ENCODE measurements at regions not wholly inside any gene's neighbourhood (a gene's known extent, or its start where the extent isn't known, plus 50 kb on each side); places are given as distances from the start of the nearest gene placed in this dataset.

DNA sequence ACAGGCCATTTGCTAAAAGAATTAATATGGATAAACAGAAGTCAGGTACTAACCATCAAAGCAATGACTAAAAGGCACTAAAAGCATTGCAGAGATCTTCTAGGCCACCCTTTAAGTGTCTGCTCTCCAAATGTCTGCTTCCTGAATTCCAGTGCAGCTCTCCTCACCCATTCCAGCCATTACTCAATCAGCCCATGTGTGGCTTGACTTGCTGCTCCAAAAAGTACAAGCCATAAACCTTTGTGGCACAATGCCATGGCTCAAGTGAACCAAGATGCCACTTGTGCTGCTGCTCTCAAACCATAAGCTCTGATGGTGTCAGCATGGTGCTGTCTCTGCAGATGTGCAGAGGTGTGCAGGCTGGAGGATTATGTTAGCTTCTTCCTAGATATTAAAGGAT, 290.2 kb upstream of the POU5F2 start:
- DNase-seq (ENCODE audit: low read depth in 6 of 9, low spot score in 9 of 9) = no peak
- Histone ChIP-seq H3K4me3 (ENCODE audit: low read length in 2 of 2) (no peak overlapping the region), H3K27me3 (ENCODE audit: control insufficient read depth in 2 of 2, insufficient read depth in 1 of 2, low read length in 1 of 2) (no peaks in the 10 kb centered on the region), H3K4me1 (ENCODE audit: control insufficient read depth in 2 of 2, insufficient read depth in 2 of 2, low read length in 2 of 2) (no peaks in the 10 kb centered on the region), H3K27ac (ENCODE audit: low read depth in 1 of 2, low read length in 1 of 2) (no peak overlapping the region), H3K9me3 (ENCODE audit: control insufficient read depth in 2 of 2, insufficient read depth in 1 of 2, low read length in 1 of 2) (no peaks in the 10 kb centered on the region), H3K36me3 (ENCODE audit: control insufficient read depth in 2 of 2, insufficient read depth in 2 of 2, low read length in 1 of 2) (peaks cover 0 to 4% of the 10 kb centered on the region in 2 donors)

- WGBS = 78% methylated on average over 1 of the region's 1 CpG
- Histone ChIP-seq H3K36me3 (ENCODE audit: control insufficient read depth in 2 of 2, insufficient read depth in 2 of 2, low read length in 1 of 2) (peaks cover 0 to 4% of the 10 kb centered on the region in 2 donors), H3K4me3 (ENCODE audit: low read length in 2 of 2) (no peak overlapping the region), H3K27me3 (ENCODE audit: control insufficient read depth in 2 of 2, insufficient read depth in 1 of 2, low read length in 1 of 2) (no peaks in the 10 kb centered on the region), H3K9me3 (ENCODE audit: control insufficient read depth in 2 of 2, insufficient read depth in 1 of 2, low read length in 1 of 2) (peaks cover 0 to 2% of the 10 kb centered on the region in 2 donors), H3K4me1 (ENCODE audit: control insufficient read depth in 2 of 2, insufficient read depth in 2 of 2, low read length in 2 of 2) (no peaks in the 10 kb centered on the region), H3K27ac (ENCODE audit: low read depth in 1 of 2, low read length in 1 of 2) (no peak overlapping the region)
- DNase-seq (ENCODE audit: low read depth in 6 of 9, low spot score in 9 of 9) = no peak
Measured at GRCh38 chr5:94028001-94028400, 286.6 kb upstream of the POU5F2 start.

DNA sequence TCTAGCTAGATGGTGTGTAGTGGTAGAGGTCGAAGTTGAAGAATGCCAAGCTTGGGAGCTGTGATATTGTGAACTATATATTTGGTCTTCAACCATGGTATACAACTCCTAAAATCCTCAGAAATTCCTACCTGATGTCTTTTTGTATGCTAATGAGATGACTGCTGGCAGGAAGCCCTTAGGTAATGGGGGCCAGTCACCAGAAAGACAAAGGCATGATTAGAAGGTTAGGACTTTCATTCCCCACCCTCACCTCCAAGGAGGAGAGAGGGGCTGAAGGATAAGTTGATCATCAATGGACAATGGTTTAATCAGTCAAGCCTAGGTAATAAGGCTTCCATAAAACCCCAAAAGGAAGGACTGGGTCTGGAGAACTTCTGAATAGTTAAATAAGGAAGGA, 285.7 kb upstream of the POU5F2 start:
- DNase-seq (ENCODE audit: low read depth in 6 of 9, low spot score in 9 of 9) = no peak
- H3K4me1 ChIP-seq (ENCODE audit: control insufficient read depth in 2 of 2, insufficient read depth in 2 of 2, low read length in 2 of 2) = no peaks in the 10 kb centered on the region
- H3K9me3 ChIP-seq (ENCODE audit: control insufficient read depth in 2 of 2, insufficient read depth in 1 of 2, low read length in 1 of 2) = peaks cover 0 to 2% of the 10 kb centered on the region in 2 donors
- no peak overlapping the region for H3K27ac ChIP-seq (ENCODE audit: low read depth in 1 of 2, low read length in 1 of 2)
- H3K4me3 ChIP-seq (ENCODE audit: low read length in 2 of 2) = no peak overlapping the region
- H3K27me3 ChIP-seq (ENCODE audit: control insufficient read depth in 2 of 2, insufficient read depth in 1 of 2, low read length in 1 of 2) = no peaks in the 10 kb centered on the region
- WGBS = 100% methylated on average over 1 of the region's 1 CpG
- H3K36me3 ChIP-seq (ENCODE audit: control insufficient read depth in 2 of 2, insufficient read depth in 2 of 2, low read length in 1 of 2) = peaks cover 0 to 2% of the 10 kb centered on the region in 2 donors

DNA sequence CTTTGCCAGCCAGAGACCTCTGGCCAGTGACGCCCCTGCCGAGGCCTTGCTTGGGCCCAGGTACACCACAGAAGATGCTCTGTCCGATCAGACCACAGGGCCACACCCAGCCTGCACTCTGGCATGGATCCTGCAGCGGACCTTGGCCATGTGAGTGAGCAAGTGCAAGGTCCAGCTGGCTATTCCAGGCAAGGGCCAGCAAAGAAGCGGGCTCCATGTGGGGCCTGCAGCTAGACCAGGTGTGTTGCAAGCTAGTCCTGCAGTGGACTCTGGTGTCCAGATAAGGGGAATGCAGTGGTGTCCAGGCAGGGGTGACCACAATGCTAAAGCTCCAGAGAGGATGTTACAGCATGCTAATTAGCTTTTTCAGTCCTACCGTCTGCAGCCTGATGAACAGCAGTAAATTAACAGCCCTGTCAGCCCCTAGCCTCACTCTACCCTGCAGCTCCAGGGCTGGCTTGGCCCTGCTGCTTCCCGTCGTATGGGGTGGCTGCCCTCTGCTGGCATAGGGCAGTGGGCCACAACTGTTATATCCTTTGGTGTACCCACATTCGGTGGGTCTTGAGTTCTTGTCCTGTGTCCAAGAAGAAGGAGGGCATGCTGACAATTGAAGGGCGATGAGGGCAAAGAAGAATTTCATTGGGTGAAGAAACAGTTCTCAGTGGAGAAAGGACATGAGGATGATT, 284.5 kb upstream of the POU5F2 start:
- Histone ChIP-seq H3K27me3 (ENCODE audit: control insufficient read depth in 2 of 2, insufficient read depth in 1 of 2, low read length in 1 of 2) (no peaks in the 10 kb centered on the region), H3K4me3 (ENCODE audit: low read length in 2 of 2) (no peak overlapping the region), H3K9me3 (ENCODE audit: control insufficient read depth in 2 of 2, insufficient read depth in 1 of 2, low read length in 1 of 2) (peaks cover 0 to 2% of the 10 kb centered on the region in 2 donors), H3K4me1 (ENCODE audit: control insufficient read depth in 2 of 2, insufficient read depth in 2 of 2, low read length in 2 of 2) (no peaks in the 10 kb centered on the region), H3K36me3 (ENCODE audit: control insufficient read depth in 2 of 2, insufficient read depth in 2 of 2, low read length in 1 of 2) (peaks cover 0 to 5% of the 10 kb centered on the region in 2 donors), H3K27ac (ENCODE audit: low read depth in 1 of 2, low read length in 1 of 2) (no peak overlapping the region)
- no peak for DNase-seq (ENCODE audit: low read depth in 6 of 9, low spot score in 9 of 9)
- WGBS = 97% methylated on average over 10 of the region's 10 CpGs

- WGBS = 95% methylated on average over 1 of the region's 1 CpG
- no peak for DNase-seq (ENCODE audit: low read depth in 6 of 9, low spot score in 9 of 9)
- H3K4me3 ChIP-seq (ENCODE audit: low read length in 2 of 2) = no peak overlapping the region
- no peak overlapping the region for H3K27ac ChIP-seq (ENCODE audit: low read depth in 1 of 2, low read length in 1 of 2)
- H3K27me3 ChIP-seq (ENCODE audit: control insufficient read depth in 2 of 2, insufficient read depth in 1 of 2, low read length in 1 of 2) = no peaks in the 10 kb centered on the region
- peaks cover 0 to 5% of the 10 kb centered on the region in 2 donors for H3K36me3 ChIP-seq (ENCODE audit: control insufficient read depth in 2 of 2, insufficient read depth in 2 of 2, low read length in 1 of 2)
- H3K9me3 ChIP-seq (ENCODE audit: control insufficient read depth in 2 of 2, insufficient read depth in 1 of 2, low read length in 1 of 2) = peaks cover 0 to 2% of the 10 kb centered on the region in 2 donors
- H3K4me1 ChIP-seq (ENCODE audit: control insufficient read depth in 2 of 2, insufficient read depth in 2 of 2, low read length in 2 of 2) = no peaks in the 10 kb centered on the region
Measured at GRCh38 chr5:94024620-94025019, 283.2 kb upstream of the POU5F2 start.

GRCh38 chr5:94024101-94024500, 282.7 kb upstream of the POU5F2 start:
- H3K27me3 ChIP-seq (ENCODE audit: control insufficient read depth in 2 of 2, insufficient read depth in 1 of 2, low read length in 1 of 2) = no peaks in the 10 kb centered on the region
- WGBS = 98% methylated on average over 1 of the region's 1 CpG
- H3K27ac ChIP-seq (ENCODE audit: low read depth in 1 of 2, low read length in 1 of 2) = no peak overlapping the region
- H3K36me3 ChIP-seq (ENCODE audit: control insufficient read depth in 2 of 2, insufficient read depth in 2 of 2, low read length in 1 of 2) = peaks cover 0 to 5% of the 10 kb centered on the region in 2 donors
- H3K4me3 ChIP-seq (ENCODE audit: low read length in 2 of 2) = no peak overlapping the region
- peaks cover 0 to 2% of the 10 kb centered on the region in 2 donors for H3K9me3 ChIP-seq (ENCODE audit: control insufficient read depth in 2 of 2, insufficient read depth in 1 of 2, low read length in 1 of 2)
- no peak for DNase-seq (ENCODE audit: low read depth in 6 of 9, low spot score in 9 of 9)
- H3K4me1 ChIP-seq (ENCODE audit: control insufficient read depth in 2 of 2, insufficient read depth in 2 of 2, low read length in 2 of 2) = no peaks in the 10 kb centered on the region

GRCh38 chr5:94021246-94021645, 279.8 kb upstream of the POU5F2 start:
- Histone ChIP-seq H3K27me3 (ENCODE audit: control insufficient read depth in 2 of 2, insufficient read depth in 1 of 2, low read length in 1 of 2) (no peaks in the 10 kb centered on the region), H3K9me3 (ENCODE audit: control insufficient read depth in 2 of 2, insufficient read depth in 1 of 2, low read length in 1 of 2) (peaks cover 0 to 2% of the 10 kb centered on the region in 2 donors), H3K36me3 (ENCODE audit: control insufficient read depth in 2 of 2, insufficient read depth in 2 of 2, low read length in 1 of 2) (peaks cover 0 to 5% of the 10 kb centered on the region in 2 donors), H3K27ac (ENCODE audit: low read depth in 1 of 2, low read length in 1 of 2) (no peak overlapping the region), H3K4me1 (ENCODE audit: control insufficient read depth in 2 of 2, insufficient read depth in 2 of 2, low read length in 2 of 2) (no peaks in the 10 kb centered on the region), H3K4me3 (ENCODE audit: low read length in 2 of 2) (no peak overlapping the region)
- DNase-seq (ENCODE audit: low read depth in 6 of 9, low spot score in 9 of 9) = no peak
- 97% methylated on average over 2 of the region's 2 CpGs for WGBS

DNA sequence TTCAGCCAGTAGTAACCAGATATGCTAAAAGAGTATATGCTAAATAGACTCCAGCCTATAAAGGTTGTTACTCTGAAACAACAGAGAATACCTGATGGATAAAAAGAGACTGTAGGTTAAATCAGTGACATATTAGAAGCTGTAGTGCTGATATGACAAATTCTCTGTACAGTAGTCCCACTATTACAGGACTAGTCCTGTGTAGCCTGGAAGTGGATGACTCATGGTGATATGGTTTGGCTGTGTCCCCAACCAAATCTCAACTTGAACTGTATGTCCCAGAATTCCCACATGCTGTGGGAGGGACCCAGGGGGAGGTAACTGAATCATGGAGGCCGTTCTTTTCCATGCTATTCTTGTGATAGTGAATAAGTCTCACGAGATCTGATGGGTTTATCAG, 276.2 kb upstream of the POU5F2 start:
- peaks cover 0 to 5% of the 10 kb centered on the region in 2 donors for H3K36me3 ChIP-seq (ENCODE audit: control insufficient read depth in 2 of 2, insufficient read depth in 2 of 2, low read length in 1 of 2)
- 99% methylated on average over 2 of the region's 2 CpGs for WGBS
- no peaks in the 10 kb centered on the region for H3K4me1 ChIP-seq (ENCODE audit: control insufficient read depth in 2 of 2, insufficient read depth in 2 of 2, low read length in 2 of 2)
- H3K27ac ChIP-seq (ENCODE audit: low read depth in 1 of 2, low read length in 1 of 2) = no peak overlapping the region
- no peak overlapping the region for H3K4me3 ChIP-seq (ENCODE audit: low read length in 2 of 2)
- H3K27me3 ChIP-seq (ENCODE audit: control insufficient read depth in 2 of 2, insufficient read depth in 1 of 2, low read length in 1 of 2) = no peaks in the 10 kb centered on the region
- H3K9me3 ChIP-seq (ENCODE audit: control insufficient read depth in 2 of 2, insufficient read depth in 1 of 2, low read length in 1 of 2) = peaks cover 0 to 1% of the 10 kb centered on the region in 2 donors
- no peak for DNase-seq (ENCODE audit: low read depth in 6 of 9, low spot score in 9 of 9)

DNA sequence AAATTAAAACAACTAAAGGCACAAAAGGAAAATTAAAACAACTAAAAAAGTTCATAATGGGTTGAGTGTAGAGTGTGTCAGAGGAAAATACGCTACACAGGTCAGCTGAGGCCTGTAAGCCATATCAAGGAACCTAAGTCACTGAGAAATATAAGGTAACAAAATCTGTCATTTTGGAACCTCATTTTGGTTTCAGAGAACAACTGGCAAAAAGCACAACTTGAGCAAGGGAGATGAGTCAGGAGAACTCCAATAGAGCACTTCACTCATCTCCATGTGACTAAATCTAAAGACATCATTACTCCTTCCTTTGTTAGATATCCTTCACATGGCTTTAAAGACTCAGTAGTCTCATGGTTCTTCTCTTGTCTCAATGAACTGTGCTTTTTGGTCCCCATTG, 269.4 kb upstream of the POU5F2 start:
- WGBS = 99% methylated on average over 1 of the region's 1 CpG
- DNase-seq (ENCODE audit: low read depth in 6 of 9, low spot score in 9 of 9) = no peak

More for the DNA sequence above, 269.4 kb upstream of the POU5F2 start:
- no peaks in the 10 kb centered on the region for H3K4me1 ChIP-seq (ENCODE audit: control insufficient read depth in 2 of 2, insufficient read depth in 2 of 2, low read length in 2 of 2)
- H3K36me3 ChIP-seq (ENCODE audit: control insufficient read depth in 2 of 2, insufficient read depth in 2 of 2, low read length in 1 of 2) = no peaks in the 10 kb centered on the region
- H3K9me3 ChIP-seq (ENCODE audit: control insufficient read depth in 2 of 2, insufficient read depth in 1 of 2, low read length in 1 of 2) = peaks cover 0 to 1% of the 10 kb centered on the region in 2 donors
- no peaks in the 10 kb centered on the region for H3K27me3 ChIP-seq (ENCODE audit: control insufficient read depth in 2 of 2, insufficient read depth in 1 of 2, low read length in 1 of 2)
- no peak overlapping the region for H3K27ac ChIP-seq (ENCODE audit: low read depth in 1 of 2, low read length in 1 of 2)
- H3K4me3 ChIP-seq (ENCODE audit: low read length in 2 of 2) = no peak overlapping the region

Data from thymus (tissue), 11 donors.